ENCODE measurements at regions not wholly inside any gene's neighbourhood (a gene's known extent, or its start where the extent isn't known, plus 50 kb on each side); places are given as distances from the start of the nearest gene placed in this dataset.

GRCh38 chr10:1829712-1830111 lies 92.4 kb upstream of the ADARB2 start:
- Histone ChIP-seq H3K9me1 (ENCODE audit: insufficient read depth, low read length) (no peaks in the 10 kb centered on the region), H2BK15ac (ENCODE audit: low read depth, low read length) (no peak overlapping the region), H3K4me2 (ENCODE audit: low read depth, low read length) (no peak overlapping the region), H2BK120ac (ENCODE audit: low read depth, low read length) (no peak overlapping the region), H3K9ac (ENCODE audit: low read depth, low read length) (no peak overlapping the region), H3K27ac (ENCODE audit: insufficient read depth, low read length) (no peak overlapping the region), H3K18ac (ENCODE audit: low read depth, low read length) (no peak overlapping the region), H4K5ac (ENCODE audit: low read depth, low read length) (no peak overlapping the region), H4K8ac (ENCODE audit: low read depth in 2 of 2, low read length in 2 of 2) (no peak overlapping the region), H3K4me1 (ENCODE audit: control insufficient read depth, insufficient read depth, low read length) (no peaks in the 10 kb centered on the region), H2BK20ac (ENCODE audit: low read depth, low read length) (no peak overlapping the region), H3K56ac (ENCODE audit: extremely low read depth, insufficient read depth, low read length) (no peak overlapping the region), H3K79me1 (ENCODE audit: low read depth in 1 of 2, low read length in 2 of 2) (no peaks in the 10 kb centered on the region), H2AK9ac (replicated peaks; ENCODE audit: low read depth, low read length, poor library complexity) (no peak overlapping the region), H3K27me3 (ENCODE audit: control insufficient read depth, insufficient read depth, low read length) (no peaks in the 10 kb centered on the region), H3K4ac (ENCODE audit: low read depth, low read length) (no peak overlapping the region), H2AK5ac (ENCODE audit: low read depth, low read length) (no peak overlapping the region), H3K4me3 (ENCODE audit: insufficient read depth, low read depth, low read length) (no peak overlapping the region), H2BK5ac (ENCODE audit: low read depth, low read length, poor library complexity, severe bottlenecking) (no peak overlapping the region), H3K36me3 (ENCODE audit: control insufficient read depth, insufficient read depth, low read length) (no peaks in the 10 kb centered on the region), H4K91ac (ENCODE audit: insufficient read depth, low read depth, low read length) (no peak overlapping the region), H2AFZ (replicated peaks; ENCODE audit: low read length, poor library complexity) (no peak overlapping the region), H3K14ac (replicated peaks; ENCODE audit: low read depth, low read length) (no peak overlapping the region), H4K20me1 (ENCODE audit: insufficient read depth, low read length) (no peaks in the 10 kb centered on the region), H3K23ac (ENCODE audit: low read depth, low read length) (no peak overlapping the region), H3K9me3 (ENCODE audit: control insufficient read depth, insufficient read depth, low read length) (peaks cover 30% of the 10 kb centered on the region)
- in situ Hi-C loops (cut with MboI; ENCODE audit: low sequenced_read_pairs) = no loop called here
- no peak for TF ChIP-seq RAD21 (IDR thresholded peaks at IDR 0.05; ENCODE audit: low read length)
- TF ChIP-seq FOS (IDR thresholded peaks at IDR 0.05; ENCODE audit: low read depth, low read length) = no peak
- no peak for TF ChIP-seq NFE2L2 (IDR thresholded peaks at IDR 0.05; ENCODE audit: low read depth, low read length)
- no peak for TF ChIP-seq MXI1 (IDR thresholded peaks at IDR 0.05; ENCODE audit: borderline replicate concordance, low read depth, low read length)
- TF ChIP-seq RFX5 (IDR thresholded peaks at IDR 0.05; ENCODE audit: low read depth, low read length) = no peak
- TF ChIP-seq SMC3 (IDR thresholded peaks at IDR 0.05; ENCODE audit: low read depth, low read length) = no peak
- no peak for TF ChIP-seq USF2 (IDR thresholded peaks at IDR 0.05; ENCODE audit: low read depth, low read length)
- no peak for TF ChIP-seq ELK1 (IDR thresholded peaks at IDR 0.05; ENCODE audit: borderline replicate concordance, low read depth, low read length)
- TF ChIP-seq MAFK (IDR thresholded peaks at IDR 0.05; ENCODE audit: low read depth, low read length) = no peak
- TF ChIP-seq CTCF (conservative IDR thresholded peaks at IDR 0.05; ENCODE audit: low read depth, low read length) = no peak
- no peak for TF ChIP-seq BHLHE40 (IDR thresholded peaks at IDR 0.05; ENCODE audit: low read depth, low read length)
- TF ChIP-seq RCOR1 (IDR thresholded peaks at IDR 0.05; ENCODE audit: insufficient replicate concordance, low read length) = no peak
- no peak for TF ChIP-seq MAZ (IDR thresholded peaks at IDR 0.05; ENCODE audit: borderline replicate concordance, low read depth, low read length)
- intact Hi-C loops (cut with micrococcal nuclease) = no loop called here
- BruUV-seq (replicated peaks) = no TSS peak
- CTCF ChIA-PET = no interaction called here
- POLR2A ChIA-PET (ENCODE audit: unreplicated experiment) = no interaction called here
- ATAC-seq (ENCODE audit: low read depth) (no peak), DNase-seq (no peak)
- dilution Hi-C loops (cut with HindIII; ENCODE audit: low sequenced_read_pairs, unreplicated experiment) = no loop called here
- WGBS, 2 experiments (ENCODE audit: extremely low coverage in 2 of 2, insufficient read length in 1 of 2) = 80% methylated on average over 1 of the region's 5 CpGs; no CpG with 5 or more reads in 1 of the 2 experiments
